GM18909 (cell line): ENCODE measurements at regions not wholly inside any gene's neighbourhood (a gene's known extent, or its start where the extent isn't known, plus 50 kb on each side); places are given as distances from the start of the nearest gene placed in this dataset.
"Not testable (repeated sequence)": the region's sequence is repeated elsewhere in the genome, so short reads cannot be mapped to it uniquely, and the experiment has no call there.

Source experiments
- ATAC-seq: cut with Tn5 transposase; IDR thresholded peaks from one replicate; pipeline ENCODE4 v1.9.1; 2021; ENCODE audit warnings: mild to moderate bottlenecking; ENCODE audit not compliant: unreplicated experiment, poor library complexity

DNA sequence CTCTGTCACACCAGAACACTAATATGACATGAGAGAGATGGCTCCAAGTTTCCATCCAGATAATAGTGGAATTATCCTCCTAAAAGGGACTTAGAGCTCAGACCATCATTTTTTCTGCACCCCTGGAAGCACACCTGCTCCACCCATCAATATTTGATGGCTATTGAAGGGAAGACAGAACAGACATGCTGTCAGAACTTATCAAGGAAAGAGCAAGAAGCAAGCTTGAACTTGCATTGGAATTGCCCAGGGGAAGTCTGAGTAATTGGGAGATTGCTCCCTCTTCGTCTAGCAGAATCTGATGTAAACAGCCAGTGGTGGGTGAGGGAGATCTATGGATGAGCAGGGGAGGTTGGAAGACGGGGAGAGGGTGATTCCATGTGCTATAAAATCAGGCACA, 874.4 kb upstream of the TENM4 start:
- no peak for ATAC-seq

DNA sequence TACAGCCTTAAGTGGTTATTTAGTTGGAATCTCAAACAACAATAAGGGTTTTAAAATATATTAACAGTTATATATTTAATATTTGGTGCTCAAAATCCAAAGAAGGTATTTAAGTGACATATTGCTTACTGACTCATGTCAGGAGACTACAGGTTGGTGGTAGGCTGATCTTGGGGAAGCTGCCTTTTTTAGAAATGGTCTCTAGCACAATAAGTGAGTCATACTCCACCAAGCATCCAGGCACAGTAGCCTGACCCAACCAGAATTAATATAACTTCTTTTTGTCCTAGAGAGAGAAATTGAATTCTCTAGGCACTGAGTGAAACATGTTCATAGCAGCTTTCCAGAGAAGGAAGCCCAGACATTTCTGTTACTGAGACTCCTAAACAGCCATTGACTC, 868.5 kb upstream of the TENM4 start:
- no peak for ATAC-seq

DNA sequence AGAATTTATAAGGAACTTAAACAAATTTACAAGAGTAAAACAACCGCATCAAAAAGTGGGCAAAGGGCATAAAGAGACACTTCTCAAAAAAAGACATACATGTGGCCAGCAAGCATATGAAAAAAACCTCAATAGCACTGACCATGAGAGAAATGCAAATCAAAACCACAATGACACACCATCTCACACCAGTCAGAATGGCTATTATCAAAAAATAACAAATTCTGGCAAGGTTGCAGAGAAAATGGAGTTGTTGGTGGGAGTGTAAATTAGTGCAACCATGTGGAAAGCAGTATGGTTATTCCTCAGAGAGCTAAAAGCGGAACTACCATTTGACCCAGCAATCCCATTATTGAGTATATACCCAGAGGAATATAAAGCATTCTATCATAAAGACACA, 866.8 kb upstream of the TENM4 start:
- ATAC-seq = no peak

DNA sequence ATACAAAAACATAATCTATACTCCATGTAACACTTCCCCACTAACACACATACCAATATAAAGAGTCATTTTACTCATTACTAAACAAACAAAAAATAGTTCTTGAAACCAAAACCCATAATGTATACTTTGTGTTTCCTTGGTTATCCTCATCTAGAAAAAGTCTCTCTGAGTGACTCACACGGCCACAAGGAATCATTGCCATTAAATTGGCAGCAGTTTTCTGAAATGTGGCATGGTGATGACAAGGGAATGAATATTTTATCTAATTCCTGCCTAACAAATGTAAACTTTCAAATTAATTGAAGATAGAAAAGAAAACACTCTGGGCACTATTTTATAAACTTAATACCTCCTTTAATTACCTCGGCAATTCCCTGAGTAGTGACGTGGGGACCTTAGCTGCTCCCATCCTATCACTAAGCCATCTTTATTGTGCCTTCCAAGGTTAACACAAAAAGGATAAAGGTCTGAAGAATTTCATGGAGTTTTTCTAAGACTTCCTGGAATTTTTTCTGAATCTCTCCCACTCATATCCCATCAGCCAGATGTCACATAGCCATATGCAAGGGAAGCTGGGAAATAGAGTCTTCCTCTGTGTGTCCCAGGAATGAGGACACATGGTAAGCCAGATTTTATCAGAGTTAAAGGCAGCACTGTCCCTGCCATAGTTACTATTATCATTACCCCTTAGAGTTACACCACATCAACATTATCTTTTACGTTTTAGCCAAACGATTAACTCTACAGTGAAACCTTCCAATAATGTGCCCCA, 857.2 kb upstream of the TENM4 start:
- ATAC-seq = no peak

DNA sequence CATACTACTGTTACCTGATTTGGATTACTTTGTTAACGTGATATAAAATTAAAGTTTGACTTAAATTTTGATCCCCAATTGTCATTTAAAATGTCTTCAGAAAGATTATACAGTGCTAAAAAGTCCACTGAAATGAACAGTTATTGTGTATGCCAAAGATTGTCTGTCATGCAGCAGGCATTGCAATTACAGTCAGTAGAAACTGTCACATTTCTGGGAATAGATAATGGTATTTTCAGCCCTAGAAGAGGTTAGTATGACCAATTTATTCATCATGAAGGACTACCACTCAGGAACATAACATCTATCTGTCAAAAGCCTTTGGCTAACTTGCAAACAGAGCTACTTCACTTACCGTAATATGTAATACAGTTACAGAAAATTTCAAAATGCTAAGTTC, 852.5 kb upstream of the TENM4 start:
- no peak for ATAC-seq

DNA sequence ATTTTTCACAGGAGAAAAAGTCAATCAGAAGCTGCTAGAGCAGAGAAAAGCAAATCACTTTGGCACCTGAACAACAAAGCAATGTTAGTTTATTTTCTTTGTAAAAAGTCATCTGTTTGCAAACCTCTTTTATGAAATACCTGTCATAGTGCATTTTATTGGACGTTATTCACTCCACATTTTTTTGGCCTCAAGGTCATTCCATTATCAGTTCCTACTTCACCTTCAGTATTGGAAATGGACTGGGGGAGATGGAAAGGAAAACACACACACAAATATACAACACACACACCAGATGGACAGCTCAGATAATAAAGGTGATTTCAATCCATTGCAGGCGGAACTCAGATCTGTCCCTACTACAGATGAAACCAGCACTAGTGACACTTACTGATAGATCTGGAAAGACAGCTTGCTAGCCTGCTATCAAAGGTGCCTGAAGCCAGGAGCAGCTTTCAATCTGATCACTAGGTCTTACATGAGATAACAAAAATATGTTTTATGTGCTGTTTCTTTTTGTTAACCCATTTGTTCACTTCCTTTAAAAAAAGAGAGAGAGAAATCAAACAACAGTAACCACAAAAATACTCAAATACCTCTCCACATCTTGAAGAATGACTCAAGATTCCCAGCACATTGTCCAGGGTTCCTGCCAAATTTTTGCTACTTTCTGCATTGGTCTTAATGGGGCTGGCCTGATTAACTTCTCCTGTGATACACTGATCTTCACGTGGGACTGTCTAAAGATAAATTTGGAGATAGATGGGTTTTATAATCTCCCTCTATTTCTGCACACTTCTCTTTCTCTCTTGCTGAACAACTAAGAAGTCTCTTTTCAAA, 844.3 kb upstream of the TENM4 start:
- ATAC-seq = no peak

DNA sequence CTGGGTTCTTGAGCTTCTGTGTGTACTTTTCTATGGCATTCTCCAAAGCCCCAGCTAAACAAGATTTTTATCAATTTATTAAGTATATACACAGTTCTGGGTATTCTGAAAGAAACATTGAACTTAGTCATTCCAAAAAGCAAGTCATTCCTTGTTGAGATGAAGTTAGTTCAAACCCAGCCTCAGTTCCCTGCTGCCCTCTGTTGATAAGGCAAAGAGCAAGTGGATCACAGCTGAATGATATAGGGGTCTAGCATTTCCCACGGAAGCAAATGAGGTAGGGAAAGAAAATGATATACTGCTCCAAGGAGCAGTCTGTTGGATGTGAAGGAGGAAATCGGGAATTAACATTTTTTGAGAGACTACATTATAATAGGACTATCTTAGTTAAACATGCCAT, 841.8 kb upstream of the TENM4 start:
- no peak for ATAC-seq

DNA sequence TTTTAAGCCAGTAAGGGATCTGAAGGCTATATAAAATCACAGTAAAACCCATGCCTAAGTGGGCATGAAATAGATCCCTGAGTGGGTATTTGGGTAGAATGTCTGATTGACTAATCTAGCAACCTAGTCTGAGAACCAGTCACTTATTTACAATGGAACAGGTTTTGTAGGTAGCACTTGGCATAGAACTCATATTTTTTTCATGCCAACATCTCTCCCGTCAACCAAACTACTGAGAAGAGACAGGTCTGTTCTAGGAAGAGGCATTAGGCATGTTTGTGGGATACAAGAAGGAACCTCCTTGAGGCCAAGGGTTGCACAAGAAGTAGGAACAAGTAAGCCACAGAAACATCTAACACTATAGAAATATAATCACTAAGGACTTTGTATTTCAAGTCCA, 840.4 kb upstream of the TENM4 start:
- no peak for ATAC-seq

DNA sequence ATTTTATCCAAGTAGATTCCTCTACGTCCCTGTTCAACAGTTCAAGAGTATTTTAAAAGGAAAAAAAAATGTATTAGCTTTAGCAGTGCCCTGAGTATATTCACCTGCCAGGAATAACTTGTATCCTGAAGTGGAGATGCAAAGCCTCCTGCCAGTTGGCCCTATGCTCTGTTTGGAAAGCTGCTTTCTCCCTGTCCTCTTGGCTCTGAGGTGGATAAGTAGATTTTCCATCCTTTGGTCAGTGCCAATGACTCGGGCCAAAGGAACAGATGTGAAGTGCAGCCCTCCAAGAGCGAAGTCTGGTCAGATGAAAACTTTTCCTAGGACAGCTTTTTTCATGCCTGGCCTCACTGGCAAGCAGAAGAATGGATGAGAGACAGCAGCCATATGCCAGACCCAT, 839.9 kb upstream of the TENM4 start:
- ATAC-seq = no peak

DNA sequence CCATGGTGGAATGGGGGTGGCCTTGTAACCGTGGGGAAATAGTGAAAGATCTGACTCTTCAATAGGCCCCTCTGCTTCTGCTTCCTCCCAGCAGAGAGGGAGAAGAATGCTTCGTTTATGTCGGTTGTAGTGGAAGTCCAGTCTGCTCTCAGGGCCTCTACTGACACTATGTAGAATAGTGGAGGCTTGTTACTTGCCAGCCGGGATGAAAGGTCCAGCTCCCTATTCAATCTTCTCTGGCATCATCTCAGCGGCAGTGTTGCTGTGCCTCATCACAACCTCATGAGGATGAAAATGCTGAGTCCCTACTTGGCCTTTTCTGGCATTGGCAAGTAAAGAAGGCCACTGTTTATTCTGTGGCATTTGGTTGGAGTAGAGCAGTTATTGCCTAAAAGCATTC, 820.9 kb upstream of the TENM4 start:
- no peak for ATAC-seq

DNA sequence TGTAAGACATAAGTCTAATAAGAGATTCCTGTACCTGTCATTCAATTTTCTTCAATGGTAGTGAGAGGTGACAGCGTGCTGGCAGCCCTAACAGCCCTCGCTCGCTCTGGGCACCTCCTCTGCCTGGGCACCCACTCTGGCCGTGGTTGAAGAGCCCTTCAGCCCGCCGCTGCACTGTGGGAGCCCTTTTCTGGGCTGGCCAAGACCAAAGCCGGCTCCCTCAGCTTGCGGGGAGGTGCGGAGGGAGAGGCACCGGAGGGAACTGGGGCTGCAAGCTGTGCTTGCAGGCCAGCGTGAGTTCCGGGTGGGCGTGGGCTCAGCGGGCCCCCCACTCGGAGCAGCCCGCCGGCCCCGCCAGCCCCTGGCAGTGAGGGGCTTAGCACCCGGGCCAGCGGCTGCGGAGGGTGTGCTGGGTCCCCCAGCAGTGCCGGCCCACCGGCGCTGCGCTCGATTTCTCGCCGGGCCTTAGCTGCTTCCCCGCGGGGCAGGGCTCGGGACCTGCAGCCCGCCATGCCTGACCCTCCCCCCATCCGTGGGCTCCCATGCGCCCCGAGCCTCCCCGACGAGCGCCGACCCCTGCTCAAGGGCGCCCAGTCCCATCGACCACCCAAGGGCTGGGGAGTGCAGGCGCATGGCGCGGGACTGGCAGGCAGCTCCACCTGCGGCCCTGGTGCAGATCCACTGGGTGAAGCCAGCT, 816.6 kb upstream of the TENM4 start:
- ATAC-seq = not testable (repeated sequence)

DNA sequence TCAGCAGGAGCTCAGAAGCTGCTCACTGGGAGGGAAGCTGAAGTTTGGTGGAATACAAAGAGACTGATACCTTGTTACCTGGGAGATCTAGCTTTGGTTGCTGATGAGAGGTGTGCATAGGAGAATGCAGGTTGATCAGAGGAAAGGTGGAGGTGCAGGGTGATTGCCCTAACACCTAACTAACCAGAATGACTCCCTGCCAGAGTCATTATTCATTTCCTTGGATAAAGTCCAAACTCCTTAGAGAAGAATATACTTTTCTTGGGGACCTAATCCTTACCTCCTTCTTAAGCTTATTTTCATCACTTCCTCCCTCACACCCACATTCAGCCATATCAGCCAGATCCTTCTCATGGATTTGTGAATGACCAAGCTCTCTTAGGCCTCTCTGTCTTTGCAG, 814.2 kb upstream of the TENM4 start:
- no peak for ATAC-seq

DNA sequence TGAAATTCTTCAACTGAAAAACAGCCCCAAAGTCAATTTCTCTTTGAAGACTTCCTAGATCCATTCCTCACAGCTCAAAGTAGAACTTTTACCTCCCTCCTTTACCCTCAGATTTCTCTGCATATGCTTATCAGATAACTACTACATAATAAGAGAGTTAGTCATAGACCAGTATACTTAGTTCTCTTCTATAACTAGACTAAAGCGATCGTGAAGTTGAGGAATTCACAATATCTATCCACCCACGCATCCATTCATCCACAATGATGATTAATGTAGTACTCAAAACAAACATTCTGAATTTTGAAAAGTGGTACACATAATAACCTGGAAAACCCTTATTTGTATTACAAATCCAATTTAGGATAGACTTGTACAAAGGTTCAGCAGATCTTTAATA, 800.9 kb upstream of the TENM4 start:
- ATAC-seq = no peak

DNA sequence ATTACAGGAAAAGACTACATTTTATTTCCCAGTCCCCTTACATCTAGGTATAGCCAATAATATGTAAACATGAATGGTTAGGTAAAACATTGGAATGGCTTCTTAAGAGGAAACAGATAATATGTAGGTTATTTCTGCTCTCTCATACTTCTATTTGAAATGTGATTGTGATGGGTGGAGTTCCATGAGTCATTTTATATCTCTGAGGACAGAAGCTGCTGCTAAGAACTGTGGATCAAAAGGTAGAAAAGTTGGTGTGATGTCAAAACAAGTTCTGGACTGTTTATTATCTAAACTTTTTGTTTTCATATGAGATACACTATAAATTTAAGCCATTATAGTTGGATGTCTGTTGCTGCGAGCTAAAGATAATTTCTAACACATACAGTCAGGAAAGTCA, 799.4 kb upstream of the TENM4 start:
- no peak for ATAC-seq

DNA sequence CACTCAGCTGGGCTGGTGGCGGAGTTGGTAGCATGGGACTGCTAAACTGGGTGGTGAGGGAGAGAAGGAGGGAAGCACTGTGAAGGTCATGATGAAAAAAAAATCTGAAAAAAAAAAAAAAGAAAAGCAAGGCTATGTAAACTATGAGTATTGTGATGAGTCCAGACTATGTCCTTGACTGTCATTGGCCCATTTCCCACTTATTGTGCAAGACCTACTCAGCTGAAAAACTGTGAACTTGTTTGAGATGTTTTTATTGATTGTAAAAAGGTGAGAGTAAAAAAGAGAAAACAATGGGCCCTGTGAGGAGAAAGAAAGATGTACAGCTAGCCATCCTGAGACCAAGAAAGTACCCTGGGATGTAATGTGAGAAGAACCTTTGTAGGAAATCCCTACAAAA, 798.4 kb upstream of the TENM4 start:
- no peak for ATAC-seq

DNA sequence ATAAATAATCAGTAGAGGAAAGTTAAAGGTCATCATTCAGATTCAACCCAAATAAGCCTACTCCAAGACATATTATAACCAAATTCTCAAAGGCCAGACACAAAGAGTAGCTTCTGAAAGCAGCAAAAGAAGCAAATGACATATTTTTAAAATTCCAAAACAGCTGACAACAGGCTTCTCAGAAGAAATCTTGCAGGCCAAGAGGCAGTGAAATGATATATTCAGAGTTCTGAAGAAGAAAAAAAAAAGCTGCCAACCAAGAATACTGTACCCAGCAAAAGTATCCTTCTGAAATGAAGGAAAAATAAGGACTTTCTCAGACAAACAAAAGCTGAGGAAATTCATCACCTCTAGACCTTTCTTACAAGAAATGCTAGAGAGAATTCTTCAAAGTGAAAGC, 787.1 kb upstream of the TENM4 start:
- no peak for ATAC-seq

DNA sequence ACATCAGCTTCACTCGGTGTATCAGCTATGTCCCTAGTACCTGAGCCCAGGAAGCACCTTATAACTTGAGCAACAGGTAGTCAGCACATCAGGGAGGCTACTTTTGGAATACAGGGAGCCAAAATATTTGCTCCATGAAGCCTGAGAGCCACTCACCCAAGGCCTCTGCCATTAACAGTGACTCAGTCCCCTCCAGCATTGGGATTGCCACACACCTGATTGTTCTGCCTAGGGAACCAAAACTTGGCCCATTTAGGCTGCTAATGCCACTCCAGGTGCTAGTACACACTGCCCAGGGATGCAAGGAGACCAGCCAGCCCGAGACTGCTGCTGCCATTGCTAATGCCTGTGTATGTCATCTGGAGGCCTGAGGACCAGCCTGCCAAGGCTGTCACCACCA, 773.6 kb upstream of the TENM4 start:
- ATAC-seq = no peak

DNA sequence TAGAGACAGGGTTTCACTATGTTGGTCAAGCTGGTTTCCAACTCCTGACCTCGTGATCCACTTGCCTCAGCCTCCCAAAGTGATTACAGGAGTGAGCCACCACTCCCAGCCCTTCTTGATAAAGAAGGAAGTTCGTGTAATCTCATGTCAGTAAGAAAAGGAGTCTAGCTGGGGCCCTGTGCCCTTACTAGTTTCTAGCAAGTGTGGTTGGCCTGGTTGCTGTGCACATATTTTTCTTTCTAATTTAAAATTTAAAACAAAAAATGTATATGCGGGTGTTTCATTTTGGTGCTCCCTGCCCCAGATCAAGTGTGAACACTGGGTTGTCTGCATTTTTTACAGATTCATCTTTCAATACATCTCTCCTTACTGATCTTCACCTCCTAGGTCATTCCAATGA, 770.8 kb upstream of the TENM4 start:
- ATAC-seq = no peak

DNA sequence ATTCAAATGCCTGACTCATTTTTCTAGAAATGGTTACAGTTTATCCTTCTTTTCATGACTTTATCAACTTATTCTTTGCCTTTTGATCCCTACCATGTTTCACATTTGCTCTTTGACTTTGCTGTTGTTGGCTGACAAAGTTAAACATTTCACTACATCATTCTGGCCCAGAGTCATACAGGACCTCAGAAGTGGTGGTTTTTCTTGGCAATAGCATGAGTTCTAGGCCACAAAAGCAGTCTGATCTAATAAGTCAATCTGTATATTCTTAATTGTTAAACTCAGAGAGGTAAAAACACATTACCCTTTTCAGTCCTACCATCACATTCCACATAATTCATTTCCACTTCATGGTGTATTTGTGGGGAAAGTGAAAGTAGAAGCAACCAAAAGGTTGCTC, 763.2 kb upstream of the TENM4 start:
- ATAC-seq = no peak

DNA sequence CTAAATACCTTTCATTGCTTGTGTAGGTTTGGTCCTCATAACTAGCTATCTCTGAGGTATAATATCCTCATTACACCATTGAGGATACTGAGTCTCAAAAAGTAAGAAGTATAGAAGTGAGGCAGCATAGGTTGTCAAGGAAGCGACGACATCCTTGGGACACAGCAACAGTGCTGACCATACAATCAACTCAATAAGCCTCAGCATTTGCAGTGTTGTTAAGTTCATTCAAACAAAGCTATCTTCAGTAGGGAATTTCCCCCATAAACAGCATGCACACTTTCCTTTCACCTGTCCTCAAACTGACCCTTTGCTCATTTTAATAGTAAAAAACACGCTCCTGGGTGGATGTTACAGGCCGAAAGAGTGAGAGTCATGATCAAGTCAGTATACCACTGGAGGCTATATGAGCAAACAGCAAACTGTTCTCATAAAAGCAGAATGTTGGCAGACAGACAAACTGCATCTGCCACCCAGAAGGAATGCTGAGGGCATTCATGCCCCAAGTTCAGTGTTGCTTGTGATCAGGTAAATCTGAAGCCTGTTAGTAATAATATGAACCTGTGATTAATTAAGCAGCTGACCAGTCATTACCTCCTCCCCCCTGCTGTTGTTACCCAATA, 756.2 kb upstream of the TENM4 start:
- ATAC-seq = no peak

DNA sequence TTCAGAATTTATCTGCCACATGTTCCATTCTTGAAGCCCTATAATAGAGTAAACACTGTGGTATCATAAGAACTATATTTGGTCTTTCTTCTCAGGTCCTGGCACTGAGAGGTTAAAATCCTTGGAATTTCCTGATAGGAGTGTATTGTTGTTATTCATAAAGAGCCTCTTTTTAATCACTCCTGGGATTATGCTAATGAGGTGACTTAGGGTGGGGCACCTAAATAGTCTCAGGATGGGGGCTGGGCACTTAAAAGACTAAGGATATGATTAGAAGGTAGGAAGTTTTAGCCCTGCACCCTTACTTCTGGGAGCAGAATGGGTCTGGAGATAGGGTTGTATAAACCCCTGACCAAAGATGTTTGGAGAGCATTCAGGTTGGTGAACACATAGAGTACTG, 755.2 kb upstream of the TENM4 start:
- ATAC-seq = no peak
